ENCODE measurements at regions not wholly inside any gene's neighbourhood (a gene's known extent, or its start where the extent isn't known, plus 50 kb on each side); places are given as distances from the start of the nearest gene placed in this dataset.
"Not testable (repeated sequence)": the region's sequence is repeated elsewhere in the genome, so short reads cannot be mapped to it uniquely, and the experiment has no call there.

- no peak for DNase-seq
Measured at GRCh38 chr3:182148360-182148759, 436.6 kb downstream of the SOX2 start.

DNA sequence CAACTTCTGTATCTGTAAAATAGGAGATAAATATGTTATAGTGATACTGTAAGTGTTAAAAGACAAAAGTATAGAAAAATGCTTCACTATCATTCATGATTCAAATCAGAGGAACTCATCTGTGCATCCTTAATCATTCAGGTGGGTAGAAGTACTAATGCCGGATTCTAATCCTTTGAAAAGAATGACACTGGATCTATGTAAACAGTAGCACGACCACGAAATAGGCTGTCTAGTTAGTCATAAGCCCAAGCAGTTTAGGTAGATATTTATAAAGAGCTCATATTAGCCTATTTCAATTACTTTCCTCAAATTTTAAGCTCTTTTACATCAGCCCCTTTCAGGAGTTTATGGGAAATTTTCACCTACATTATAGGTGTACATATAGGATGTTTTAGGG lies 437.9 kb downstream of the SOX2 start:
- no peak for DNase-seq

DNA sequence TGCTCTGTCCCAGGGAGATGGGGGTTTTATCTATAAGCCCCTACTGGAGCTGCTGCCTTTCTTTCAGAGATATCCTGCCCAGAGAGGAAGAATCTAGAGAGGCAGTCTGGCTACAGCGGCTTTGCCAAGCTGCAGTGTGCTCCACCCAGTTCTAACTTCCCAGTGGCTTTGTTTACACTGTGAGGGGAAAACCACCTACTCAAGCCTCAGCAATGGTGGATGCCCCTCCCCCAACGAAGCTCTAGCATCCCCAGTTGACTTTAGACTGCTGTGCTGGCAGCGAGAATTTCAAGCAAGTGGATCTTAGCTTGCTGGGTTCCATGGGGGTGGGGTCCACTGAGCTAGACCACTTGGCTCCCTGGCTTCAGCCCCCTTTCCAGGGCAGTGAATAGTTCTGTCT lies 444.6 kb downstream of the SOX2 start:
- not testable (repeated sequence) for DNase-seq

DNA sequence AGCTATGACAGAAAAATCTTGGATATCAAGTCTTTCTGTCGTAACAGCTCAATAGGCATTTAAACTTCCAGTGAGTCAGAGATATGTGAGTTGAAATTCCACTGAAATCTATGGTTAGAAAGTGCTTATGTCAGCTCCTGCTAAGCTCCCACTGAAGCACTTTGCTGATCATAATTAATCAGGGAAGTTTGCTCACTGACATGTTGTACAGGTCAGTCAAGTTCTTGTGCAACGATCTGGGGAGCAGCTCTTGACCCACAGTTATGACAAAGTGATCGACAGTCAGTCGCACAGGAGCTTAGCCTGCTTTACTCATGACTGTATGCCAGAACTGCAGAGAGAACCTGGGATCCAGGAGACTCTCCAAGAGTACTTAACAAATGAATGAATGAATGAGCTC lies 453.5 kb downstream of the SOX2 start:
- no peak for DNase-seq

DNA sequence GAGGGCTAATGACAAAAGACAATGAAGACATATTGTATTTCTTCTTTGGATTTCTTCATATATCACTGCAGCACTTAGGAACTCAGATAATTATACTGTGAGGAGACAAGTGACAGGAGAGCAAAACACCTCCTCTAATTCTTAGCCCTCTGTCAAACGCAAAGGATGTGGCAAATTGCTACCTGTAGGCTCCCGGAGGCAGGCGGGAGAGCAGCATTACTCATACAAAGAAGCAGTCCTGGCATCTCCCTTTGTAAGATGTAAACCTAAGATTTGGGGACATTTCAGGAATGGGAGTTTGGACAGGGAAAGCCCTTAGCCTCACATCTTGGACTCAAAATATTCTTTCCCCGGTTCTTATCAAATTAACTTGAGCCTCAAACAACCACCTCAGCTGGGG lies 460.8 kb downstream of the SOX2 start:
- no peak for DNase-seq

- no peak for DNase-seq
Measured at GRCh38 chr3:182178488-182179200, 466.9 kb downstream of the SOX2 start.

- DNase-seq = no peak
Measured at GRCh38 chr3:182179631-182180030, 467.9 kb downstream of the SOX2 start.

GRCh38 chr3:182180654-182181385 lies 469.1 kb downstream of the SOX2 start:
- DNase-seq = no peak

DNA sequence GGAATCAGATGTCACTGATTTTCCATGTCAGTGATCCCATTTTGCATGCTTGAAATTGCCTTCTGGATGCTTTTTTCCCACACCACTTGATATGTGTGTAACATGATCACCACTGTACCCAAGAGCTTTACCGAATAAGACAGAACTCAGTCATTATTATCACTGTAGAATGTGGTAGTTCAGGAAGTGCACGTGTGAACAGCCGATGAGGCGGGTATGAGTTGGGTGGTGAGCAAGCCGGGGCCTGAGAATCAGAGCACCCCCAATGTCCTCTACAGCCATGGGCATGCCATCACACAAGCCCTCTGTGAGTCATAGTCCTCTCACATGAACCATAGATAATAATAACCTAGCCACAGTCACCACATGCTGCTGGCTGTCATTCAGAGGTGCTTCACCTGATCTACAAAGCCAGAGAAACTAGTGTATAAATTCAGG lies 470.8 kb downstream of the SOX2 start:
- no peak for DNase-seq

DNA sequence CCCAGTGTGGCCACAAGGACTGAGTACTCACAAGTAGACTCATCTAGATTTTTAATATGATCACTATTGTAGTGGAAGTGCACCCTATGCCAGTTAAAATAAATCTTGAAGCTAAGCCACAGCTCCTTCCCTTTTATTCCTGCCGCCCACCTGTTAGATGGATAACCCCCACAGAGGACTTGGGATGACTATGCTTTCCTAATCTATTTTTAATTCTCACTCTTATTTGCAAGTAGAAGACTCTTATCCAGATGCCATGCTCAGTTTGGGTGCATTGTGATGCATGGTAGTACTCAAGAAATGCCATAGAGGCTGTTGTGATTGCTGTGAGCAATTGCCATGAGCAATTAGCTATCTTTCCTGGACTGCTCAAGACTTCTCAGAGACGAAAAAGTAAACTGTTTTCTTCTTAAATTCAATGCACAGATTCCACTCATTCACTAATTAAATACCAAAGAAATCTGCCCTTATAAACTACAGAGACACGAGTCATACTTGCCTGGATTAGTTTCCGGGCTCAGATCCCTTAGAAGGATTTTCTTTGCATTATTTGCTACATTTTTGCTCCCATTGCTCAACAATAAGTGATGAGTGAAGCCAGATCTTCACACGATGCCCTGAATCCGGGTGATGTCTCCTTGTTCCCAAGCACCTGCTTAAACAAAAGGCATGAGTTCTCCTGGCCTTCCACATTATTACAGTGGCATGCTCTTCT lies 472.1 kb downstream of the SOX2 start:
- DNase-seq = no peak

DNA sequence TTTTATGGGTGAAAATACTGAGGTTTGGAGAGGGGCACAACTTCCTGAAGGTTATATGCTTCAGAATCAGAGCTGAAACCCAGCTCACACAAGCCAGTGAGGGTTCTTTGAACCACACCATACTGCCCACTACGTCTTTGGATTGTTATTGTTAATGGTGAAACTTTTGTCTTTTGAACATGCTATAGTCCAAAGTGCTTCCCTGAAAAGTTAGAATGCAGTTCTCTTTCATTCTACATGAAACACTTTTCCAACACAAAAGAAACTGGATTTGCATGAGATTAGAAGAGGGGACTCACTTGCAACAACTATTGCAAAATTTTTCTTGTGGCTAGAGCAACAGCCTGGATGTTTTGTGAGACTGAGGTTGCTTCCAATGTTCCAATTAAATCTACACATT lies 473.6 kb downstream of the SOX2 start:
- DNase-seq = no peak

DNA sequence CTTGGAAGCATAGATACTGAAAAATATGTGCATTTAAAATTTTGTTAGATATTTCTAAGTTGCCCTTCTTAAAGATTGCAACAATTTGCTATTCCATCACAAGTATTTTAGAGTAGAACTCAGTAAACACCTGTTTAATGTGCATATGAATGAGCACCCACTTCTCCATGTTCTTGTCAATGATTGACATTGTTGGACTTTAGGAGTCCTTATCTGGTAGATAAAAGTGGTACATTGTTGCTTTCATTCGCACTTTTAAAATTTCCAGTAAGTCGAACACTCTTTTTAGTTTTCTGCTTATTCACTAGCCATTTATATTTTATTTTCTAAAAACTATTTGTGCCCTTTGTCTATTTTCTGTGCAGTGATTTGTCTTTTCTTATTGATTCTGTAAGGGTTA lies 478.3 kb downstream of the SOX2 start:
- DNase-seq = no peak

GRCh38 chr3:182198345-182198744 lies 486.6 kb downstream of the SOX2 start:
- DNase-seq = no peak

DNA sequence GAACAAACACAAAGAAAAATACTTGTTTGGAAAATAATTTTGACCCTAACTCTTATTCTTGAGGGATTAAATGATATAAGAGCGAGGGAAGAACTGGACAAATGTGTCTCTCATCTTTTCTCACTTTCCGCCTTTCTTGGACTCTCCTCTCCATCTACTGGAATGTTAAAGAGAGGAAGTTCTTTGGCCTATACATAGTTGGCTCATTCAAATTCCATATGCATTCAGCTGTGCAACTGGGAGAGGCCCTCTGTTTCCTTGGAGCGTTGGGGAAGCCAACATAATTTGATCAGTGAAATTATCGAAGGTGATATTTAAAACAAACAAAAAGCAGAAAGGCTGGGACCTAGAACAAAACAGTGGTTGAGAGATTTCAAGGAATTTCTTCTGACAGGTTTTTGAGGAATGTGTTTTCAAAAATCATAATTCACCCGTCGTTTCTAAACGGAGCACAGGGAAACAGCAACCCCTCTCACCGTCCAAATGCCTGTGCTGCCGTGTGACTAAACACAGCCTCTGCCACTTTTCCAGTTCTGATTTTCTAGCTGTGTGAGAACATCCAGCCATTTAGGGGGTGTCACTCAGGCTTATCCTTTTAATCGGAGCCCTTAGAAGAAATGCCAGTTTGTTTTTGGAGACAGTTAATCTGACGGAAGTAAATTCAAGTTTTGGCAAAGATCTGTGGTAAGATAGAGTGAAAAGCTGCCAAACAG lies 489.9 kb downstream of the SOX2 start:
- DNase-seq = no peak

DNA sequence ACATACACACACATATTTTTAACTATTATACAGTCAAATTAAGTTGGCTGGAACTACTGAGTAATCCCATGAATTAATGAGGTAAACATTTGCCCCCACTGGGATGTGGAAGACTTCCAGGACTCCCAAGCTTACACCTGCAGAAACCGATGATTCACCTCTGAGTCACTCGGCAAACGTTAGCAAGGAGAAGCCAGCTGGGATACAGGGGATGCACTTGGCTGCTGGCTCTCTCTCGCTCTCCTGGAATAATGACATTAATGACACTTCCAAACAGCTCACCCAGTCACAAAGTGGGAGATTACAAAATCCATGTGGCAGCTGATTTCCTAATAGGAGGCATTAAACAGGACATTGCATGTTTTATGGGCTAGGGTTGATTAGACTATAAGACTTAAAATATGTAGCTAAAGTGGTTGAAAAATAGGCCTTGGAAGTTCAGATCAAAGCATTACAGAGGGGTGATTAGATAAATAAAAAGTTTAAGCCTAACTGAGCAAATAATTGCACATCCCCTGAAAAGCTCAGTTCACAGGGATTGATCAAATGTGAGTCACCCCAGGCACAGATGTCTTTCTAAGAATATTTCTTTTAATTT lies 500.9 kb downstream of the SOX2 start:
- DNase-seq = no peak

DNA sequence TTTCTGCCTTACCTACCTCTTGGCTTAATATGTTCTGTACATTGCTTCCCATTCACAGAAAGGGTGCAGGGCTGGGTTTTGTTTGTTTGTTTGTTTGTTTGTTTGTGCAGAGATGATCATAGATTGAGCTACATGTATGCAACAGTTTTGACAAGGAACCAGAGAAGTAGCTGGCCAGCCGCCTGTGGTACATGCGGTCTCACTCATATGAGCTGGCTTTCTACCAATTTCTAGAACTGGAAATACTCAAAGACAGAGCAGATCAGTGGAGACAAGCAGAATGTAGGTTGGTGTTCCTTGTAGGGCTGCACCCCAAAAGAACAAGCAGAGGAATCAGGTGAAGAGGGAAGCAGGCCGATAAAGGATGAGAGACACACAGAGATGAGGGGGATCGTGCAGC lies 502.7 kb downstream of the SOX2 start:
- DNase-seq = no peak

DNA sequence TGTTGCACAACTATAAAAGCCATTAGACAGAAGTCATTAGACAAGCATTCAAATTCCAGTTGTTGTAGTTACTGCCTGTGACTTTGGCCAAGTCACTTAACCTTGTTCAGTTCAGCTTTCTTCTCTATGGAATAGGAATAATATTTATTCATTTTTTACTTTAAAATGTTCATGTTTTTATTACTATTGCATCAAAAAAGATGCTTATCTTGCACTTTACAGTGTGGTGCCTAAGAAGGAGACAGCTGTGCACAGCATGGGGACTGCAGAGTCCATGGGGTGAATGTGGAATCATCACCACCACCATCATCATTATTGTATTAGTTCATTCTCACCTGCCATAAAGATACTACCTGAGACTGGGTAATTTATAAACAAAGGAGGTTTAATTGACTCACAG lies 504.2 kb downstream of the SOX2 start:
- DNase-seq = no peak

DNA sequence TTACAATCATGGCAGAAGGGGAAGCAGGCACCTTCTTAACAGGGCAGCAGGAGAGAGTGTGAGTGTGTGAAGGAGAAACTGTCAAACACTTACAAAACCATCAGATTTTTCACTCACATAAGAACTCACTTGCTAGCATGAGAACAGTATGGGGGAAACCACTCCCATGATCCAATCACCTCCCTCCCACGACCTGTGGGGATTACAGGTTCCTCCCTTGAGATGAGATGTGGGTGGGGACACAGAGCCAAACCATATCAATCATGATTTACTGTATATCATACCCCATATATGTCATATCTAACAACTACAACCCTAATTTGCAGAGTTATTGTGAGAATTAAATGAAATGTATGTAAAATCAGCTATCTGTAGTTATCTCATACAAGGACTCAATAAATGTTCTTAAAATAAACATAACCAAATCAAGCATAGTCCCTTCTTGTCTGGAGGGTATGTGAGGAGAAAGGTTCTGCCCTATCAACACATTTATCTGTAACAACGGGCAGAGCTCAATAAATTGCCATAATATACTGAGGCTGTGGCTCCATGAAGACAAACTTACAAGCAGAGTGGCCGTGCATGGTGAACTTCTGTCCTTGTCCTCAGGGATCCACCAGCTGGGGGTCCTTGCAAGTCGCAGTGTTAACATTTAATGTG lies 504.7 kb downstream of the SOX2 start:
- DNase-seq = no peak

- no peak for DNase-seq
Measured at GRCh38 chr3:182220013-182220412, 508.3 kb downstream of the SOX2 start.

GRCh38 chr3:182220471-182220870 lies 508.7 kb downstream of the SOX2 start:
- no peak for DNase-seq

- no peak for DNase-seq
Measured at GRCh38 chr3:182226995-182227394, 515.3 kb downstream of the SOX2 start.

DNA sequence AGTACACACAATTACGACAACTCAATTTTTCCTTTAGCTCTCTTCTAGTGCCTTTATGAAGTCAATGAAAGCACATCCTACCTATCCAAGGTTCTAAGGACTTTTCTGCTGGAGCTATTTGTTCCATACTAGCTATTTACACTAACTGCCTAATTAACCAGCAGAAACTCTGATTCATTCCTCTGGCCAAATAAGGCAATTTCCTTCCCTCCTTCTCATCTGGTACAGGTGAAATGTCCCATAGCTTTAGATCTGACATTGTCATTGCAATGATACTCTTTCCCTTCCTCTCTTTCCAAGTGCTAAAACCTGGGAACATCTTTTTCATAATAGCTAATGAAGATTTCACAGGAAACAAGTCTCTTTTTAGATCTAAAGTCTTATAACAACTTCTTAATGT lies 521.7 kb downstream of the SOX2 start:
- no peak for DNase-seq

All from stimulated activated naive CD4-positive, alpha-beta T cell (primary cell).